ENCODE measurements at regions not wholly inside any gene's neighbourhood (a gene's known extent, or its start where the extent isn't known, plus 50 kb on each side); places are given as distances from the start of the nearest gene placed in this dataset.

GRCh38 chr2:136331226-136331625 is 213.3 kb upstream of the CXCR4 start:
- WGBS, 2 experiments (ENCODE audit: insufficient coverage in 2 of 2), result 100% methylated on average over 2 to 5 of the region's 5 CpGs
- H3K4me3 ChIP-seq (ENCODE audit: extremely low read depth, insufficient read depth, low read length, poor library complexity, severe bottlenecking), result no peak overlapping the region

GRCh38 chr2:136328207-136328795 is 210.4 kb upstream of the CXCR4 start:
- H3K4me1 ChIP-seq (ENCODE audit: control insufficient read depth, insufficient read depth, low read length, poor library complexity, severe bottlenecking), result peaks cover 27% of the 10 kb centered on the region
- H3K4me3 ChIP-seq (ENCODE audit: extremely low read depth, insufficient read depth, low read length, poor library complexity, severe bottlenecking), result no peak overlapping the region
- no peaks in the 10 kb centered on the region for H3K36me3 ChIP-seq (ENCODE audit: control insufficient read depth, insufficient read depth, low read length)
- no peaks in the 10 kb centered on the region for H3K9me3 ChIP-seq (ENCODE audit: control insufficient read depth, low read length)
- H3K27ac ChIP-seq (ENCODE audit: low read depth, low read length, severe bottlenecking), result peak overlapping the region; percentile 23
- WGBS, 2 experiments (ENCODE audit: insufficient coverage in 2 of 2), result 50 to 54% methylated on average over 8 of the region's 8 CpGs

More at GRCh38 chr2:136331226-136331625, 213.3 kb upstream of the CXCR4 start:
- H3K27ac ChIP-seq (ENCODE audit: low read depth, low read length, severe bottlenecking), result no peak overlapping the region
- no peaks in the 10 kb centered on the region for H3K36me3 ChIP-seq (ENCODE audit: control insufficient read depth, insufficient read depth, low read length)
- H3K9me3 ChIP-seq (ENCODE audit: control insufficient read depth, low read length), result no peaks in the 10 kb centered on the region
- H3K4me1 ChIP-seq (ENCODE audit: control insufficient read depth, insufficient read depth, low read length, poor library complexity, severe bottlenecking), result peaks cover 19% of the 10 kb centered on the region

DNA sequence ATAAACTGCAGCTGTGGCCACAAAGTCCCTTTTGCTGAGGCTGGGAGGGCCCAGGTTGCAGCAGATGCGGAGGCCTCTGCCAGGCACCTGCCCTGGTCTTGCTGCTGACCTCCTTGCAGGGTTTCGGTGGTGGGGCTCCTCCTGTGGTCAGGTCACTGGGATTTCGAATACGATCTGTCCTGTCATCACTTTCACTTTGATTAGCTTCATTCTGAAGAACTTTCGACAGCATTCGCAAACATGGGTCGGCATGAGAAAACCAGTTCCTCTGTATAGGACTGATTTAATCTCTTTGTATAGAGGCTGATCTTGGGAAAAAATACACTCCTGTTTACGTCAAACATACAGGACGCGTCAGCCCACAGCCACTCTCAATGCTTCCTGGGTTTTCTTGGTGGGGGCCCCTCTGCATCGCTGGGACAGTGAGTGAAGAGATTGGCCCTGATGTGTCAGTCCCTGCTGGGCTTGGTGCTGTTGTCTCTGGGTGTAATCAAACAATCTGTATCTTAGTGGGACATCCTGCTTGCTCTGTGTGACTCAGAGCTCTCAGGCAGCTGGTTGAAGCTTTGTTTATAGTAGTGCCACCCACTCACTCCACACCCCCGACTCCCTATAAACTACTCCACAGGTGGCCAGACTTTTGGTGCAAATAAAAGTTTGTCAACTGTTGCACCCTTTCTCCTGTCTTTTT is 209.4 kb upstream of the CXCR4 start:
- Histone ChIP-seq H3K4me1 (ENCODE audit: control insufficient read depth, insufficient read depth, low read length, poor library complexity, severe bottlenecking) (peaks cover 27% of the 10 kb centered on the region), H3K9me3 (ENCODE audit: control insufficient read depth, low read length) (no peaks in the 10 kb centered on the region), H3K4me3 (ENCODE audit: extremely low read depth, insufficient read depth, low read length, poor library complexity, severe bottlenecking) (no peak overlapping the region), H3K27ac (ENCODE audit: low read depth, low read length, severe bottlenecking) (peak overlapping the region; percentile 75), H3K36me3 (ENCODE audit: control insufficient read depth, insufficient read depth, low read length) (no peaks in the 10 kb centered on the region)
- WGBS, 2 experiments (ENCODE audit: insufficient coverage in 2 of 2), result 71 to 83% methylated on average over 4 to 11 of the region's 12 CpGs

GRCh38 chr2:136325844-136326331 is 207.9 kb upstream of the CXCR4 start:
- Histone ChIP-seq H3K27ac (ENCODE audit: low read depth, low read length, severe bottlenecking) (no peak overlapping the region), H3K36me3 (ENCODE audit: control insufficient read depth, insufficient read depth, low read length) (no peaks in the 10 kb centered on the region), H3K9me3 (ENCODE audit: control insufficient read depth, low read length) (no peaks in the 10 kb centered on the region), H3K4me3 (ENCODE audit: extremely low read depth, insufficient read depth, low read length, poor library complexity, severe bottlenecking) (no peak overlapping the region), H3K4me1 (ENCODE audit: control insufficient read depth, insufficient read depth, low read length, poor library complexity, severe bottlenecking) (peaks cover 27% of the 10 kb centered on the region)
- no CpG with 5 or more reads among the region's 1 CpG for WGBS, 2 experiments (ENCODE audit: insufficient coverage in 2 of 2)

GRCh38 chr2:136324966-136325365 is 207.0 kb upstream of the CXCR4 start:
- no CpG with 5 or more reads among the region's 3 CpGs for WGBS, 2 experiments (ENCODE audit: insufficient coverage in 2 of 2)
- Histone ChIP-seq H3K4me3 (ENCODE audit: extremely low read depth, insufficient read depth, low read length, poor library complexity, severe bottlenecking) (no peak overlapping the region), H3K4me1 (ENCODE audit: control insufficient read depth, insufficient read depth, low read length, poor library complexity, severe bottlenecking) (peaks cover 27% of the 10 kb centered on the region), H3K27ac (ENCODE audit: low read depth, low read length, severe bottlenecking) (no peak overlapping the region), H3K36me3 (ENCODE audit: control insufficient read depth, insufficient read depth, low read length) (no peaks in the 10 kb centered on the region), H3K9me3 (ENCODE audit: control insufficient read depth, low read length) (no peaks in the 10 kb centered on the region)

DNA sequence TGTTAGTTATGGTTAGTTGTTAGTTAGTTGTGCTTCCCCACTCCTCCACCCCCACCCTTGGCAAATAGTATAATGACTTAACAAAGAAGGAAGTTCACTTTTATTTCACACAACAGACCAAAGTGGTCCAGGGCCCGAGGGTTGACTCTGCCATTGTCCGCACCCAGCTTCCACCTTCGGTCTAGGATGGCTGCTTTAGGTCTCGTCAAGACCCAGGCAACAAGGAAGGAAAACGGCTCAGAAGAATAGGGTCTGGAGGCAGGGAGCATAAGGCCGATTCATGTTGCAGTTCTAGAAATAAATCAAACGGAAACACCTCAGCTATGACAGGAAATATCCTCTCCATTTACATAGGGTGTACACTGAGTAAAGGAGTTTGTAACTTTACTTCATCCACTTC is 206.0 kb upstream of the CXCR4 start:
- peaks cover 32% of the 10 kb centered on the region for H3K4me1 ChIP-seq (ENCODE audit: control insufficient read depth, insufficient read depth, low read length, poor library complexity, severe bottlenecking)
- 95% methylated on average over 4 of the region's 7 CpGs; no CpG with 5 or more reads in 1 of the 2 experiments for WGBS, 2 experiments (ENCODE audit: insufficient coverage in 2 of 2)
- H3K27ac ChIP-seq (ENCODE audit: low read depth, low read length, severe bottlenecking), result no peak overlapping the region
- H3K9me3 ChIP-seq (ENCODE audit: control insufficient read depth, low read length), result no peaks in the 10 kb centered on the region
- H3K36me3 ChIP-seq (ENCODE audit: control insufficient read depth, insufficient read depth, low read length), result no peaks in the 10 kb centered on the region
- no peak overlapping the region for H3K4me3 ChIP-seq (ENCODE audit: extremely low read depth, insufficient read depth, low read length, poor library complexity, severe bottlenecking)

- no peaks in the 10 kb centered on the region for H3K36me3 ChIP-seq (ENCODE audit: control insufficient read depth, insufficient read depth, low read length)
- WGBS, 2 experiments (ENCODE audit: insufficient coverage in 2 of 2), result 62 to 67% methylated on average over 1 to 2 of the region's 3 CpGs
- no peaks in the 10 kb centered on the region for H3K9me3 ChIP-seq (ENCODE audit: control insufficient read depth, low read length)
- no peak overlapping the region for H3K27ac ChIP-seq (ENCODE audit: low read depth, low read length, severe bottlenecking)
- peaks cover 28% of the 10 kb centered on the region for H3K4me1 ChIP-seq (ENCODE audit: control insufficient read depth, insufficient read depth, low read length, poor library complexity, severe bottlenecking)
- no peak overlapping the region for H3K4me3 ChIP-seq (ENCODE audit: extremely low read depth, insufficient read depth, low read length, poor library complexity, severe bottlenecking)
Observed at GRCh38 chr2:136323195-136323594, 205.2 kb upstream of the CXCR4 start.

DNA sequence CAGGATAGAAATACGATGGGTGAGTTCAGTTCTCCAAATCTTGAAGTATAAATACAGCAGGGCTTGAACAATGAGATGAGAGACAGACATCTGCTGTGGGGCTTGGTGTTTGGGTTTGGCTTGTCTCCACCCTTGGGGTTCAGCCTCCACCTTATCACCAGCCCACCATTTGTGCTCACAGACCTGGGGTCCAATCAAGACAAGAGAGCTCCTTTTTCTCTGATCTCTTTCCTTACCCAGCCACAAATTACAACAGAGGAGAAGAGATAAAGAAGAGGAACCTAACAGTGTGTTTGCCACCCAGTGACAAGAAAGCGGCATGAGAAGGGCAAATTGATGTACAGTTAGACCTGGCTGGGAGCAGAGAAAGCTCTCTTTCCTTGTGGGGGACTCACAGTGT is 204.5 kb upstream of the CXCR4 start:
- no peaks in the 10 kb centered on the region for H3K36me3 ChIP-seq (ENCODE audit: control insufficient read depth, insufficient read depth, low read length)
- 90 to 100% methylated on average over 1 of the region's 2 CpGs for WGBS, 2 experiments (ENCODE audit: insufficient coverage in 2 of 2)
- H3K4me3 ChIP-seq (ENCODE audit: extremely low read depth, insufficient read depth, low read length, poor library complexity, severe bottlenecking), result no peak overlapping the region
- H3K4me1 ChIP-seq (ENCODE audit: control insufficient read depth, insufficient read depth, low read length, poor library complexity, severe bottlenecking), result peaks cover 22% of the 10 kb centered on the region
- H3K27ac ChIP-seq (ENCODE audit: low read depth, low read length, severe bottlenecking), result no peak overlapping the region
- H3K9me3 ChIP-seq (ENCODE audit: control insufficient read depth, low read length), result no peaks in the 10 kb centered on the region

DNA sequence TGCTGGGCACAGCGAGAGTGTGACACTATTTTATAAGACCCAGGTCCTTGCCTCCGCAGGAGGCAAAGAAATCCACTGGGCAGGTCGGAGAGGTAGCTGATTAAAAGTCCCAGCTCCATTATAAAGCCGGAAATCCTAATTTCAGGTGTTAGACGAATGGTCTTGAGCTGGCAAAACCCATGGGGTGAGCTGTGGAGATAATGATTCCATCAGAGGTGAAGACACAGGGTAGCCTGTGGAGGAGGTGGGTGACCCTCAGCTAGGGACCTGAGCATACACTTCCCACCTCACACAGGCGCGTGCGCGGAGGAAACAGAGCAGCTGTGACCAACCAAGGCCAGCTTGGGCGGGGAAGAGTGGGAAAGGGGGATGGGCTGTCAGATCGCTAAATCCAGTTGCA is 201.7 kb upstream of the CXCR4 start:
- H3K36me3 ChIP-seq (ENCODE audit: control insufficient read depth, insufficient read depth, low read length), result no peaks in the 10 kb centered on the region

DNA sequence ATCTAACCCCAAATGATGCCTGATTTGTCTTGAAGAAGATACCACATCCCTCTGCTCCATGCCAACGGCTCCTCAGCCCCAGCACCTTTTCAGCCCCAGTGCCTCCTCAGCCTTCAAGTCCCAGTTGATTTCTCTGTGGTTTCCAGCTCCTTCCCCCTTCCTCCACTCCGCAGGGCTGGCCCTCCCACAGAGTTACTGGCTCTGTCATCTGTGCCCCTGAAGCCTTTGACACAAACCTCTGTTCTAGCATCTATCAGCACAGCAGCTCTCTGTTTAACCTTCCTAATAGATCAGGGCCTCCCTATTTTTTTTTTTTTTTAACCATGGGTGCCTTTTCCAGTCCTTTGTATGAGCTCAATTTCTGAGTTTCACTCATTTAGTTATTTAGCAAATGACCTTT is 201.3 kb upstream of the CXCR4 start:
- no peaks in the 10 kb centered on the region for H3K36me3 ChIP-seq (ENCODE audit: control insufficient read depth, insufficient read depth, low read length)
- peaks cover 5% of the 10 kb centered on the region for H3K4me1 ChIP-seq (ENCODE audit: control insufficient read depth, insufficient read depth, low read length, poor library complexity, severe bottlenecking)
- no peaks in the 10 kb centered on the region for H3K9me3 ChIP-seq (ENCODE audit: control insufficient read depth, low read length)
- WGBS, 2 experiments (ENCODE audit: insufficient coverage in 2 of 2), result 27 to 34% methylated on average over 2 of the region's 2 CpGs
- no peak overlapping the region for H3K27ac ChIP-seq (ENCODE audit: low read depth, low read length, severe bottlenecking)
- no peak overlapping the region for H3K4me3 ChIP-seq (ENCODE audit: extremely low read depth, insufficient read depth, low read length, poor library complexity, severe bottlenecking)

More for the DNA sequence above, 201.7 kb upstream of the CXCR4 start:
- H3K9me3 ChIP-seq (ENCODE audit: control insufficient read depth, low read length), result no peaks in the 10 kb centered on the region
- H3K4me1 ChIP-seq (ENCODE audit: control insufficient read depth, insufficient read depth, low read length, poor library complexity, severe bottlenecking), result peaks cover 9% of the 10 kb centered on the region
- H3K4me3 ChIP-seq (ENCODE audit: extremely low read depth, insufficient read depth, low read length, poor library complexity, severe bottlenecking), result no peak overlapping the region
- WGBS, 2 experiments (ENCODE audit: insufficient coverage in 2 of 2), result 76 to 84% methylated on average over 3 to 6 of the region's 11 CpGs
- no peak overlapping the region for H3K27ac ChIP-seq (ENCODE audit: low read depth, low read length, severe bottlenecking)

GRCh38 chr2:136314240-136314639 is 196.3 kb upstream of the CXCR4 start:
- H3K9me3 ChIP-seq (ENCODE audit: control insufficient read depth, low read length), result no peaks in the 10 kb centered on the region
- no peak overlapping the region for H3K4me3 ChIP-seq (ENCODE audit: extremely low read depth, insufficient read depth, low read length, poor library complexity, severe bottlenecking)
- H3K4me1 ChIP-seq (ENCODE audit: control insufficient read depth, insufficient read depth, low read length, poor library complexity, severe bottlenecking), result peaks cover under 1% of the 10 kb centered on the region
- H3K27ac ChIP-seq (ENCODE audit: low read depth, low read length, severe bottlenecking), result no peak overlapping the region
- no peaks in the 10 kb centered on the region for H3K36me3 ChIP-seq (ENCODE audit: control insufficient read depth, insufficient read depth, low read length)

Data from mesodermal cell (in vitro differentiated cells).